K562 (cell line): ENCODE measurements at regions not wholly inside any gene's neighbourhood (a gene's known extent, or its start where the extent isn't known, plus 50 kb on each side); places are given as distances from the start of the nearest gene placed in this dataset.

Experiments used
- CREM ChIP-seq: IDR thresholded peaks from 2 replicates; pipeline ENCODE4 v1.6.1; 2014; ENCODE audit warnings: antibody characterized with exemption, low read depth
- ELF4 ChIP-seq: fragments of 450-650 bp; formaldehyde crosslinking; IDR thresholded peaks from 2 replicates; pipeline ENCODE4 v1.4.0; 2022; ENCODE audit warnings: missing genetic modification characterization
- GTF2F1 ChIP-seq: IDR thresholded peaks from 2 replicates; pipeline ENCODE4 v1.6.1; 2011; ENCODE audit warnings: low read depth, low read length, improper control_type of control experiment
- HCFC1 ChIP-seq: IDR thresholded peaks from 2 replicates; pipeline ENCODE4 v1.6.1; 2012; ENCODE audit warnings: low read depth, low read length, improper control_type of control experiment
- MXI1 ChIP-seq: IDR thresholded peaks from 2 replicates; pipeline ENCODE4 v1.6.1; 2011; ENCODE audit warnings: low read depth, mild to moderate bottlenecking, improper control_type of control experiment, low read length
- POLR2AphosphoS5 ChIP-seq: IDR thresholded peaks from 2 replicates; pipeline ENCODE4 v1.6.1; 2011; ENCODE audit warnings: mild to moderate bottlenecking, low read depth, low read length, moderate library complexity; ENCODE audit not compliant: control insufficient read depth, insufficient read depth
- SP2 ChIP-seq: IDR thresholded peaks from 2 replicates; pipeline ENCODE4 v1.6.1; 2011; ENCODE audit warnings: mild to moderate bottlenecking, low read depth, low read length, moderate library complexity; ENCODE audit not compliant: poor library complexity, severe bottlenecking; ENCODE audit errors: extremely low read depth
- STAG1 ChIP-seq: sonication (generic); formaldehyde crosslinking; IDR thresholded peaks from 2 replicates; pipeline ENCODE4 v1.5.0; 2020; ENCODE audit warnings: missing genetic modification reagents, borderline replicate concordance
- ZNF561 ChIP-seq: fragments of 450-650 bp; formaldehyde crosslinking; conservative IDR thresholded peaks from 2 replicates; pipeline ENCODE4 v1.4.0; 2020; ENCODE audit warnings: mild to moderate bottlenecking, moderate library complexity

- TF ChIP-seq CREM = no peak
- no peak for TF ChIP-seq ZNF561 (CRISPR knock-in tag)
- TF ChIP-seq GTF2F1 = no peak
- no peak for TF ChIP-seq SP2
- TF ChIP-seq STAG1 = no peak
- no peak for TF ChIP-seq MXI1
- no peak for TF ChIP-seq HCFC1
- TF ChIP-seq ELF4 (CRISPR knock-in tag) = no peak
- TF ChIP-seq POLR2AphosphoS5 = no peak
Measured at GRCh38 chr4:159598602-159599001, 495.7 kb downstream of the RAPGEF2 start.
